ENCODE measurements at regions not wholly inside any gene's neighbourhood (a gene's known extent, or its start where the extent isn't known, plus 50 kb on each side); places are given as distances from the start of the nearest gene placed in this dataset.

DNA sequence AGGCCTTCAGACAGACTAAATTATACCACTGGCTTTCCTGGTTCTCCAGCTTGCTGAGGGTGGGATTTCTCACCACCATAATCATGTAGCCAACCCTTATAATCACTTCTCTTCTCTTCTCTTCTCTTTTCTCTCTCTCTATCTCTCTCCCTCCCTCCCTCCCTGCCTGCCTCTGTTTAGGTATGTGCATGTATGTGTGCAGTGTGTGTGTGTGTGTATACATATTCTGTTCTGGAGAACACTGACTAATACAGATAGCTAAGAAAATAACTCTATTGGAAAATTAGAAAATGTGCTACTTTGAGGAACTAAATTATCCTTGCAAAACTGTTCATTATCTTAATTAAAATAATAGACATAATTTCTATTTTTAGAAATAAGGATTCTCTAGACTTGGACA lies 118.6 kb upstream of the GADL1 start:
- TF ChIP-seq GATA3 (IDR thresholded peaks at IDR 0.05; ENCODE audit: low read depth, low read length) = no peak
- TF ChIP-seq GATA2 (IDR thresholded peaks at IDR 0.05; ENCODE audit: low read depth, low read length) = no peak

Measured in SH-SY5Y (cell line).